Ishikawa (cell line): ENCODE measurements at regions not wholly inside any gene's neighbourhood (a gene's known extent, or its start where the extent isn't known, plus 50 kb on each side); places are given as distances from the start of the nearest gene placed in this dataset.

Experiments
- CEBPB ChIP-seq: IDR thresholded peaks from 2 replicates; pipeline ENCODE4 v1.6.1; 2012
- CREB1 ChIP-seq: IDR thresholded peaks from 2 replicates; pipeline ENCODE4 v1.6.1; 2012; ENCODE audit warnings: low read depth
- EGR1 ChIP-seq: IDR thresholded peaks from 2 replicates; pipeline ENCODE4 v1.6.1; 2012
- EP300 ChIP-seq: IDR thresholded peaks from 2 replicates; pipeline ENCODE4 v1.6.1; 2012; ENCODE audit warnings: borderline replicate concordance
- FOXM1 ChIP-seq: IDR thresholded peaks from 2 replicates; pipeline ENCODE4 v1.6.1; 2012; ENCODE audit warnings: low read depth, borderline replicate concordance
- NFIC ChIP-seq: IDR thresholded peaks from 2 replicates; pipeline ENCODE4 v1.6.1; 2012
- RAD21 ChIP-seq: IDR thresholded peaks from 2 replicates; pipeline ENCODE4 v1.6.1; 2012; ENCODE audit warnings: low read depth
- TAF1 ChIP-seq: IDR thresholded peaks from 2 replicates; pipeline ENCODE4 v1.6.1; 2012; ENCODE audit warnings: low read depth, mild to moderate bottlenecking
- TCF12 ChIP-seq: IDR thresholded peaks from 2 replicates; pipeline ENCODE4 v1.6.1; 2012; ENCODE audit warnings: low read depth
- TEAD4 ChIP-seq: IDR thresholded peaks from 2 replicates; pipeline ENCODE4 v1.6.1; 2012
- YY1 ChIP-seq: IDR thresholded peaks from 2 replicates; pipeline ENCODE4 v1.6.1; 2012; ENCODE audit warnings: low read depth
- ZBTB7A ChIP-seq: IDR thresholded peaks from 2 replicates; pipeline ENCODE4 v1.6.1; 2012; ENCODE audit warnings: low read depth
- TF ChIP-seq, protein P1 (sequence below): IDR thresholded peaks from 2 replicates; pipeline ENCODE4 v1.6.1; 2012; ENCODE audit warnings: low read depth, mild to moderate bottlenecking
- TF ChIP-seq, protein P2 (sequence below): IDR thresholded peaks from 2 replicates; pipeline ENCODE4 v1.6.1; 2012
- TF ChIP-seq, protein P3 (sequence below): IDR thresholded peaks from 2 replicates; pipeline ENCODE4 v1.6.1; 2012

DNA sequence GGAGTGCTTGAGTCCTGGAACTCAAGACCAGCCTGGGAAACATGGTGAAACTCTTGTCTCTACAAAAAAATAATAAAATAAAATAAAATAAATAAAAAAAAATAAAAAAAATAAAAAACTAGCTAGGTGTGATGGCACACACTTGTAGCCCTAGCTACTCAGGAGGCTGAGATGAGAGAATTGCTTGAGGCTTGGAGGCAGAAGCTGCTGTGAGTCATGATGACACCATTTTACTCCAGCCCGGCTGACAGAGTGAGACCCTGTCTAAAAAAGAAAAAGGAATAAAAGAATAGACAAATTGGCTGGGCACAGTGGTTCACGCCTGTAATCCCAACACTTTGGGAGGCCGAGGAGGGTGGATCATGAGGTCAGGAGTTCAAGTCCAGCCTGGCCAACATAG lies 1168.9 kb downstream of the SLITRK5 start:
- TF ChIP-seq ZBTB7A, result no peak
- TF ChIP-seq CEBPB, result no peak
- no peak for TF ChIP-seq FOXM1
- TF ChIP-seq, protein P1, sequence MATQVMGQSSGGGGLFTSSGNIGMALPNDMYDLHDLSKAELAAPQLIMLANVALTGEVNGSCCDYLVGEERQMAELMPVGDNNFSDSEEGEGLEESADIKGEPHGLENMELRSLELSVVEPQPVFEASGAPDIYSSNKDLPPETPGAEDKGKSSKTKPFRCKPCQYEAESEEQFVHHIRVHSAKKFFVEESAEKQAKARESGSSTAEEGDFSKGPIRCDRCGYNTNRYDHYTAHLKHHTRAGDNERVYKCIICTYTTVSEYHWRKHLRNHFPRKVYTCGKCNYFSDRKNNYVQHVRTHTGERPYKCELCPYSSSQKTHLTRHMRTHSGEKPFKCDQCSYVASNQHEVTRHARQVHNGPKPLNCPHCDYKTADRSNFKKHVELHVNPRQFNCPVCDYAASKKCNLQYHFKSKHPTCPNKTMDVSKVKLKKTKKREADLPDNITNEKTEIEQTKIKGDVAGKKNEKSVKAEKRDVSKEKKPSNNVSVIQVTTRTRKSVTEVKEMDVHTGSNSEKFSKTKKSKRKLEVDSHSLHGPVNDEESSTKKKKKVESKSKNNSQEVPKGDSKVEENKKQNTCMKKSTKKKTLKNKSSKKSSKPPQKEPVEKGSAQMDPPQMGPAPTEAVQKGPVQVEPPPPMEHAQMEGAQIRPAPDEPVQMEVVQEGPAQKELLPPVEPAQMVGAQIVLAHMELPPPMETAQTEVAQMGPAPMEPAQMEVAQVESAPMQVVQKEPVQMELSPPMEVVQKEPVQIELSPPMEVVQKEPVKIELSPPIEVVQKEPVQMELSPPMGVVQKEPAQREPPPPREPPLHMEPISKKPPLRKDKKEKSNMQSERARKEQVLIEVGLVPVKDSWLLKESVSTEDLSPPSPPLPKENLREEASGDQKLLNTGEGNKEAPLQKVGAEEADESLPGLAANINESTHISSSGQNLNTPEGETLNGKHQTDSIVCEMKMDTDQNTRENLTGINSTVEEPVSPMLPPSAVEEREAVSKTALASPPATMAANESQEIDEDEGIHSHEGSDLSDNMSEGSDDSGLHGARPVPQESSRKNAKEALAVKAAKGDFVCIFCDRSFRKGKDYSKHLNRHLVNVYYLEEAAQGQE, result no peak
- TF ChIP-seq, protein P2, sequence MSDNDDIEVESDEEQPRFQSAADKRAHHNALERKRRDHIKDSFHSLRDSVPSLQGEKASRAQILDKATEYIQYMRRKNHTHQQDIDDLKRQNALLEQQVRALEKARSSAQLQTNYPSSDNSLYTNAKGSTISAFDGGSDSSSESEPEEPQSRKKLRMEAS, result no peak
- TF ChIP-seq TEAD4, result no peak
- no peak for TF ChIP-seq EGR1
- no peak for TF ChIP-seq TAF1

DNA sequence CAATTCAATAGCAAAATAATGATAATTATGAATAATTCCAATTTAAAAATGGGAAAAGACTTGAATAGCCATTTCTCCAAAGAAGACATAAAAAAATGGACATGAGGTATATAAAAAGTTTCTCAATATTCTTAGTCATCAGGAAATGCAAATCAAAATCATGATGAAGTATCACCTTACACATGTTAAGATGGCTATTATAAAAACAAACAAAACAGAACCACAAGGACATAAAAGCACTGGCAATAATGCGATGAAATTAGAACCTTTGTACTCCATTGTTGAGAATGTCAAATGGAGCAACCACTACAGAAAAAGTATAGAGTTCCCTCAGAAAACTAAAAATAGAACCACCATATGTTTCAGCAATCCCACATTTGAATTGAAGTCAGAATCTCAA lies 1186.1 kb downstream of the SLITRK5 start:
- TF ChIP-seq, protein P2, result no peak
- TF ChIP-seq NFIC, result no peak
- TF ChIP-seq FOXM1, result no peak
- TF ChIP-seq TEAD4, result no peak
- TF ChIP-seq CEBPB, result no peak
- TF ChIP-seq EP300, result no peak
- no peak for TF ChIP-seq TAF1
- TF ChIP-seq, protein P1, result no peak
- no peak for TF ChIP-seq CREB1
- TF ChIP-seq EGR1, result no peak
- TF ChIP-seq YY1, result no peak
- TF ChIP-seq, protein P3, sequence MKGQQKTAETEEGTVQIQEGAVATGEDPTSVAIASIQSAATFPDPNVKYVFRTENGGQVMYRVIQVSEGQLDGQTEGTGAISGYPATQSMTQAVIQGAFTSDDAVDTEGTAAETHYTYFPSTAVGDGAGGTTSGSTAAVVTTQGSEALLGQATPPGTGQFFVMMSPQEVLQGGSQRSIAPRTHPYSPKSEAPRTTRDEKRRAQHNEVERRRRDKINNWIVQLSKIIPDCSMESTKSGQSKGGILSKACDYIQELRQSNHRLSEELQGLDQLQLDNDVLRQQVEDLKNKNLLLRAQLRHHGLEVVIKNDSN, result no peak
- no peak for TF ChIP-seq RAD21
- no peak for TF ChIP-seq TCF12
- TF ChIP-seq ZBTB7A, result no peak

DNA sequence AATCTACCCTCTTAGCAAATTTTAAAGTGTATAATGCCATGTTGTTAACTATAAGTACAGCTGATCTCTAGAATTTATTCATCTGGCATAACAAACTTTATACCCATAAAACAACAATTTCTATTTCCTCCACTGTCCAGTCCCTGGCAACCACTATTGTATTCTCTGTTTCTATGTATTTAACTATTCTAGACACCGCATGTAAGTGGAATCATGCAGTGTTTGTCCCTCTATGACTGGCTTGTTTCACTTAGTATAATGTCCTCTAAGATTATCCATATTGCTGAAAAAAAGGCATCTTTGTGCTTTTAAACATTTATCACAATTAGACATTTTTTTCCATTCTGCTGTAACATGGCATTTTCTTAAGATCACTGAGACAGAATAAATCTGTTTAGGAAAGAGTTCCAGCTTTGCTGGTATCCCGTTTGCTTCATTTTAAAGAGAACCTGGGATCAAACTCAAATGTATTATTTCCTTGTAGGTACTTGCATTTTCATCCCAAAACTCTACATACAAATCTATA lies 1191.0 kb downstream of the SLITRK5 start:
- TF ChIP-seq EGR1 (no peak), CREB1 (no peak), FOXM1 (no peak), RAD21 (no peak), TAF1 (no peak), ZBTB7A (no peak)
- TF ChIP-seq, protein P1, result no peak
- TF ChIP-seq, protein P2, result no peak

DNA sequence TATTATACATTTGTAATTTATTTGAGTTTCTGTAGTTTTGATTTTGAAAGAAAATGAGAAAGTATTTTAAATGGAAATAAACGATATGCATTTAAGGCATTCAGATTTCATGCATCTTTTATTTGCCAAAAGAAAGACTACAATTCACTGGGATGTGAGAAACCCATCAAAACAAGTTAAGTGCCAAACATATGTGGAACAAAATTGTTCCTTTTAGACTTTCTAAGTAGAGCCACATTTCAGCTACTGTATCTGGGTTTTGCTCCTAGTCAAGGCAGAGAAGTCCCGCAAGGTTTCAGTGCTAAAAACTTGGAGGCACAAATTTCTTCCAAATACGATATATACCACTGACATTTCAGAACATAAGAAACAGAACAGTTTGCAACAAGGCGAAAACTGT lies 1191.9 kb downstream of the SLITRK5 start:
- TF ChIP-seq CREB1 (no peak), ZBTB7A (no peak), TEAD4 (no peak), EP300 (no peak), FOXM1 (no peak), TCF12 (no peak), NFIC (no peak)
- TF ChIP-seq, protein P1, result no peak
- TF ChIP-seq, protein P2, result no peak
- TF ChIP-seq, protein P3, result no peak
